Duodenal mucosa (tissue), 2 donors: ENCODE measurements at regions not wholly inside any gene's neighbourhood (a gene's known extent, or its start where the extent isn't known, plus 50 kb on each side); places are given as distances from the start of the nearest gene placed in this dataset.

Source experiments
- H3K27ac ChIP-seq: one replicate; pipeline ENCODE4 v1.7.0; 2013; ENCODE audit warnings: low read depth, low read length
- H3K27me3 ChIP-seq, 2 donors: one replicate each; pipeline ENCODE4 v1.7.0; 2013; ENCODE audit warnings: low read length in 2 of 2, control low read depth in 1 of 2; ENCODE audit not compliant: insufficient read depth in 2 of 2, control insufficient read depth in 1 of 2
- H3K36me3 ChIP-seq, 2 donors: one replicate each; pipeline ENCODE4 v1.7.0; 2013; ENCODE audit warnings: low read length in 2 of 2, control low read depth in 1 of 2; ENCODE audit not compliant: insufficient read depth in 2 of 2, control insufficient read depth in 1 of 2
- H3K4me1 ChIP-seq, 2 donors: one replicate each; pipeline ENCODE4 v1.7.0; 2013; ENCODE audit warnings: low read length in 2 of 2, control low read depth in 1 of 2; ENCODE audit not compliant: insufficient read depth in 2 of 2, control insufficient read depth in 1 of 2
- H3K4me3 ChIP-seq, 2 donors: one replicate each; pipeline ENCODE4 v1.7.0; 2013; ENCODE audit warnings: low read length in 2 of 2, low read depth in 1 of 2
- H3K9ac ChIP-seq, 2 donors: one replicate each; pipeline ENCODE4 v1.7.0; 2013; ENCODE audit warnings: low read length in 2 of 2, low read depth in 1 of 2
- H3K9me3 ChIP-seq, 2 donors: one replicate each; pipeline ENCODE4 v1.7.0; 2013; ENCODE audit warnings: low read length in 2 of 2, control low read depth in 1 of 2; ENCODE audit not compliant: control insufficient read depth in 1 of 2

- no peaks in the 10 kb centered on the region for H3K27me3 ChIP-seq
- H3K4me1 ChIP-seq, result no peaks in the 10 kb centered on the region
- no peak overlapping the region for H3K27ac ChIP-seq
- no peak overlapping the region for H3K4me3 ChIP-seq
- H3K9ac ChIP-seq, result no peak overlapping the region
- H3K9me3 ChIP-seq, result no peaks in the 10 kb centered on the region
- no peaks in the 10 kb centered on the region for H3K36me3 ChIP-seq
Observed at GRCh38 chr6:113095841-113096240, 748.7 kb downstream of the RFPL4B start.

- H3K9ac ChIP-seq, result no peak overlapping the region
- H3K27me3 ChIP-seq, result no peaks in the 10 kb centered on the region
- no peaks in the 10 kb centered on the region for H3K9me3 ChIP-seq
- no peaks in the 10 kb centered on the region for H3K4me1 ChIP-seq
- no peak overlapping the region for H3K27ac ChIP-seq
- H3K4me3 ChIP-seq, result no peak overlapping the region
- H3K36me3 ChIP-seq, result no peaks in the 10 kb centered on the region
Observed at GRCh38 chr6:113102761-113103160, 754.4 kb upstream of the MARCKS start.

DNA sequence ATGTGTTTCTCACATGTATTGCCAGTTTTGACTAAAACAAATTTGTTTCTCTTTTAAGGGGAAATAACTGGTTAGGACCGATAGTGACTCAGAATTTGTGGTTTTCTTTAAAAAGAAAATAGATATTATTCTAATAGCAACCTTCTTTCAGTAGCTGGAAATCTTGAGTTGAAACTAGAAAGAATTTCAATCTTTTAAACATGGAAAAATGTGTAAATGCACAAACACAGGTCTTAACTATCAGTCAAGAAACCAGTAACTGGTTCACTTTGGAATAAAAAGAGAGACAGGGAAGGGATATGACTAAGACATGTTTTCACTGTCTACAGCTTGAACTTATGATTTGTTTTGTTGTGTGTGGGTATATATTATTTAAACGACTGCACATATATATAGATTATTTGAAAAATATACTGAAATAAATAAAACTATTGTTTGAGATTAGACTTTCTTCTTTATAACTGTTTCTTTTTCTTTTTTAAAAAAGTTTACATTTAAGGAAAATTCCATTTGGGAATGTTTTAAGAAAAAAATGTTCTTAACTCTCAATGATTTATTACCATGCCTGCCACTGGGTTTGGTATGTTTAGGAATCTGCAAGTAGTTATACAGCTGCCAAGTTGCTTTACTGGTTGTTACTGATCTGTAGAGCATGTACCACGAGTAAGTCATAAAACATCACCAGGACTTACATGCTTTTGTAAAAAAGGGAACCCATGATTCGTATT lies 753.3 kb upstream of the MARCKS start:
- Histone ChIP-seq H3K4me1 (no peaks in the 10 kb centered on the region), H3K36me3 (no peaks in the 10 kb centered on the region), H3K27ac (no peak overlapping the region)

GRCh38 chr6:113104541-113104940 lies 752.6 kb upstream of the MARCKS start:
- H3K4me3 ChIP-seq, result no peak overlapping the region
- H3K9me3 ChIP-seq, result peaks cover 0 to 3% of the 10 kb centered on the region in 2 donors
- no peak overlapping the region for H3K9ac ChIP-seq
- no peaks in the 10 kb centered on the region for H3K27me3 ChIP-seq
- H3K36me3 ChIP-seq, result no peaks in the 10 kb centered on the region
- no peaks in the 10 kb centered on the region for H3K4me1 ChIP-seq
- H3K27ac ChIP-seq, result no peak overlapping the region

More for the DNA sequence above, 753.3 kb upstream of the MARCKS start:
- Histone ChIP-seq H3K27me3 (no peaks in the 10 kb centered on the region), H3K9me3 (no peaks in the 10 kb centered on the region), H3K9ac (no peak overlapping the region), H3K4me3 (no peak overlapping the region)

- Histone ChIP-seq H3K9ac (no peak overlapping the region), H3K27me3 (no peaks in the 10 kb centered on the region), H3K27ac (no peak overlapping the region), H3K4me3 (no peak overlapping the region), H3K4me1 (no peaks in the 10 kb centered on the region), H3K9me3 (peaks cover 0 to 3% of the 10 kb centered on the region in 2 donors), H3K36me3 (no peaks in the 10 kb centered on the region)
Observed at GRCh38 chr6:113104951-113105350, 752.2 kb upstream of the MARCKS start.

- H3K9me3 ChIP-seq, result peaks cover 0 to 3% of the 10 kb centered on the region in 2 donors
- H3K9ac ChIP-seq, result no peak overlapping the region
- no peak overlapping the region for H3K27ac ChIP-seq
- no peaks in the 10 kb centered on the region for H3K27me3 ChIP-seq
- H3K36me3 ChIP-seq, result no peaks in the 10 kb centered on the region
- no peaks in the 10 kb centered on the region for H3K4me1 ChIP-seq
- no peak overlapping the region for H3K4me3 ChIP-seq
Observed at GRCh38 chr6:113110211-113110610, 746.9 kb upstream of the MARCKS start.

DNA sequence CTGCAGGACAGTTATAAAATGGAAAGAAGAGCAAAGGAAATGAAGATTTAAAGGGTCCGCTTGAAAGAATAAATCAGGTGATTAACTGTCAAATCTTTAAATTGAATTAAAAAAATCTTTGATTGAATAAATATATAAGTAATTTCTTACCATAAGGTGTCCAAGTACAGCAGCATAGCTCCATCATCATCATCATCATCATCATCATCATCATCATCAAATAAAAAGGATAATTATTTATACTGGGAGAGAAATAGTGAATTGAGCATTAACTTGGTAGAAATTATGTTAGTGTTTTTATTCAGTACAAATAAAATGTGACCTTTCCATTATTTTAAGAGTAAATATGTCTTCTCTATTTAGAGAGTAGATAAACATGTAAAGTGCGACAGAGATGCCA lies 745.6 kb upstream of the MARCKS start:
- peaks cover 0 to 3% of the 10 kb centered on the region in 2 donors for H3K9me3 ChIP-seq
- no peak overlapping the region for H3K4me3 ChIP-seq
- no peaks in the 10 kb centered on the region for H3K27me3 ChIP-seq
- no peaks in the 10 kb centered on the region for H3K4me1 ChIP-seq
- H3K9ac ChIP-seq, result no peak overlapping the region
- no peak overlapping the region for H3K27ac ChIP-seq
- no peaks in the 10 kb centered on the region for H3K36me3 ChIP-seq

- H3K27ac ChIP-seq, result no peak overlapping the region
- no peak overlapping the region for H3K4me3 ChIP-seq
- H3K9ac ChIP-seq, result no peak overlapping the region
- no peaks in the 10 kb centered on the region for H3K4me1 ChIP-seq
- H3K9me3 ChIP-seq, result peaks cover 0 to 3% of the 10 kb centered on the region in 2 donors
- no peaks in the 10 kb centered on the region for H3K36me3 ChIP-seq
- H3K27me3 ChIP-seq, result no peaks in the 10 kb centered on the region
Observed at GRCh38 chr6:113112086-113112485, 745.1 kb upstream of the MARCKS start.

GRCh38 chr6:113115196-113115595 lies 741.9 kb upstream of the MARCKS start:
- Histone ChIP-seq H3K4me3 (no peak overlapping the region), H3K4me1 (no peaks in the 10 kb centered on the region), H3K36me3 (no peaks in the 10 kb centered on the region), H3K27me3 (no peaks in the 10 kb centered on the region), H3K27ac (no peak overlapping the region), H3K9ac (no peak overlapping the region), H3K9me3 (no peaks in the 10 kb centered on the region)

DNA sequence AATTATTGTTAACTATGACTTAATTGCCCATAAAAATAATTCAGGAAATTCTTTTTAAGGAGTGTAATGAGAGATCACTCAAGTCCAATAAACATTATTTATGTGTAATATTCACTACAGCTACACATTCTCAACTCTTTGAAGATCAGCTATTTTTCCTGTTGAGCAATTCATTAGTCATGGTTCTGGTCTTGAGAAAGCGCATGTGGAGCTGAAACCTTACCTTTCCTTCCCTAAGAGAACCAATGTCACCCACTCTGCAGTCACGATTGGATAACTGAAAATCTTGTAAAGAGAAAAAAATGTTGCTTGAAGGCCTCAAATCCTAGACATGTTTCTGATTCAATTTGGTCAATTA lies 736.9 kb upstream of the MARCKS start:
- no peak overlapping the region for H3K4me3 ChIP-seq
- no peaks in the 10 kb centered on the region for H3K4me1 ChIP-seq
- H3K27ac ChIP-seq, result no peak overlapping the region
- no peaks in the 10 kb centered on the region for H3K36me3 ChIP-seq
- no peaks in the 10 kb centered on the region for H3K27me3 ChIP-seq
- no peak overlapping the region for H3K9ac ChIP-seq
- no peaks in the 10 kb centered on the region for H3K9me3 ChIP-seq
